IPS DF 19.7 (cell line): ENCODE measurements at regions not wholly inside any gene's neighbourhood (a gene's known extent, or its start where the extent isn't known, plus 50 kb on each side); places are given as distances from the start of the nearest gene placed in this dataset.
"Not testable (repeated sequence)": the region's sequence is repeated elsewhere in the genome, so short reads cannot be mapped to it uniquely, and the experiment has no call there.

Source experiments
- DNase-seq: peaks from one replicate; pipeline ENCODE4 v3.0.0-alpha.2; 2013; ENCODE audit warnings: low read depth, low spot score

DNA sequence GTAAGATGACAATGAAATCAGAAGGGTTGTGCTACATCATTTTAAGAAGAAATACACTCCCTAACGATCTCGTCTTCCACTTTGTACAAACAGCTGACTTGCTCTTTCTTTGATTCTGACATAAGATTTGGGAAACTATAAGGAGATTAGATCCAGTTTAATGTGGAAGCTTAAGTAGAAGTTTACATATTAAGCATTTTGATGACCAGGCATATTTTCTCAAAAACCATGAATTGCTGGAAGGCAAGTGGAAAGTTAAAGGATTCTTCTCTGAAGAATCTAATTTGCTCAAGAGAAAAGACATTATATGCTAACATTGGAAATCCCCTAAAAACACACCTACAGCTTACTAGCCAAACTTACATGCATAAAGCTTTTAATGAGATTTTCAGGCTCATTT, 531.9 kb upstream of the PTPRD start:
- DNase-seq, result no peak

DNA sequence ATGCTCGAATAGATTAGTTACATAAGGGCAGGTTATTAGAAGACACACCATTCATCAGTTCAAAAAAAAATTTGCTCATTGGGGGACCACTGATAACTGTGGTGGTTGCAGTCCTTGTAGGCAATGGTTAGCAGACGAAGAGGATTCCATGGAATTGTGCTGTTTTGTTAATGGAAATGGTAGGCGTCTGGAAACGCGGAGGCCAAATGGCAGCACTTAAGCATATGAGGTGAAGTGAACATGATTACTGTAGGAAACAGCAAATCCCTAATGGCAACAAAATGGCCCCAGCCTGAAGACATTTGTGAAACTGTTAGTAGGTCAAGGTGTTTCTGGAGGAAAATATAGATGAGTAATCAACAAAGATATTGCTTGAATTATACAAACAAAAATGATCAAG, 535.4 kb upstream of the PTPRD start:
- DNase-seq, result no peak

DNA sequence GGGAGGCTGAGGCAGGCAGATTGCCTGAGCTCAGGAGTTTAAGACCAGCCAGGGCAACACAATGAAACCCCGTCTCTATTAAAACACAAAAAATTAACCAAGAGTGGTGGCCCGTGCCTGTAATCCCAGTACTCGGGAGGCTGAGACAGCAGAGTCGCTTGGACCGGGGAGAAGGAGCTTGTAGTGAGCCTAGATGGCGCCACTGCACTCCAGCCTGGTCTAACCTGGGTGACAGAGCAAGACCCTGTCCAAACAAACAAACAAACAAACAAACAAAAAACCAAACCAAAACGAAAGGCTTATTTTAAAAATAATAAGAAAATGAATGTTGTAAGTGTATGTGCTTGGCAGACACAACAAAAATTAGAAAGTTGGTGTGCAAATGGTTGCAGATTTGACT, 536.3 kb upstream of the PTPRD start:
- DNase-seq, result peak; percentile 20

DNA sequence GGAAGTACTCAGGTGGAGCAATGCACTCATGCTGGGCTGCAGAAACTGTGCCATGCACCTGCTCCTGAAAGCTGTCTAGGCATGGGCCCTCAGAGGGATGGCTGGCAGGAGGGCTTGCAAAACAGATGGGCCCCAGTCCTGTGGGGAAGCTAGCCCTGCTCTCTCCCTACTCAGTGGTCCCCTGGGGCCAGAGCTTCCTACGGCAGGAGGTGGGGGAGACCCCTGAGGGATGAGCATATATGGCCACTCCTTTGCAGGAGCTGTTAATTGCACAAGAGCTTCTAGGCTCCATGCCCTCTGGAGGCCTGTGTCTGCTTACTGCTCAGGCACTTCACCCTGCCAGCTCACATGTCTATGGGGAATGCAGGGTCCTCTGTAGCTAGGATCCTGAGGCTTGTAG, 545.3 kb upstream of the PTPRD start:
- DNase-seq, result no peak

DNA sequence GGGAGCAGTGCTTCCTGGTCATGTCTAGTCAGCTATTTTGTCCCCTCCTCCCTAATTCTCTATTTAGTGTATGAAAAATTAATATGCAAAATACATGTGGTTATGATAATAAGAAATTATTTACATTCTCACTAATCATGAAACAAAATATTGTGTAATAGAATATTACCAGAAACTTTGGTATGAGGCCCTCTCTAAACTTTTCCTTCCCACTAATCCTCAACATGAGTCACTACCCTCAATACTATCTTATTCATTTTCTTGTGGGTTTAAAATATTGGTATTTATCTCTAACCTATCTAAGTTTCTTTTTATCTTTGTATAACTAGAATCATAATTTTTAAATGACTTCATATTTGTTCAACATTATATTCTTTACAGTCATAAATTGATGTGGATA, 545.9 kb upstream of the PTPRD start:
- no peak for DNase-seq

DNA sequence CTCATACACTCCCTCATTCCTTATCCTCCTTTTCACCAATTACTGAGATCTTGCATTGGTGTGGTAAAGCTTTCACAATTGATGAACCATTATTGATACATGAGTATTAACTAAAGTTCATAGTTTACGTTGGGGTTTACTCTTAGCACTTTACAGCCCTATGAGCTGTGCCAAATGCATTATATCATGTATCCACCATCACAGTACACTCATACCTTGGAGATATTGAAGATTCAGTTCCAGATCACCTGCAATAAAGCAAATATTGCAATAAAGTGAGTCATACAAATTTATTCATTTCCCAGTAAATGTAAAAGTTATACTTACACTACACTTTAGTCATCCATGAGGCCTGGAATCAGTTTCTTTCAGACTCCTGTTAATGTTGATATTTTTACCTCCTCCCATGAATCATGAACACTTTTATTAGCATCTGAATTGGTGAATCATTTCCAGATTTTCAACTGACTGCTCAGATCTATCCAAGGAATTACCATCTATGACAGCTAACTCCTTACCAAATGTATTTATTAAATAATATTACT, 546.6 kb upstream of the PTPRD start:
- no peak for DNase-seq

DNA sequence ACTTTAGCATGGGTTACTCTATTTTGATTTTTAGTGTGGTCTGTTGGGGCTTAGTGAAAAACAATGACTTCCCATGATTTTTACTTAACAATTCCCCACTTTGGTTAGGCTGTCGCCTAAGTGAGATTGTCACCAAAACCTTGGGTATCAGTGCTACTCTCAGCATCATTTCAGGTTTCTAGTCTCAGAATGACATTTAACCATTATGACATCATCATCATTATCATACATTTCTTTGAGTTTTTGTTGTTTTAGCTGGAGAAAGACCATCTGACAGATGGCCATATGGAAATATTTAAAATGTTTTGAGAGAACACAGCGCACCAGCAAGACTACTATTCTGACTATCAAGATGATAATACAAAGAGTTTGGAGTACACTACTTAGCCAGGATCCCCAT, 551.0 kb upstream of the PTPRD start:
- no peak for DNase-seq

DNA sequence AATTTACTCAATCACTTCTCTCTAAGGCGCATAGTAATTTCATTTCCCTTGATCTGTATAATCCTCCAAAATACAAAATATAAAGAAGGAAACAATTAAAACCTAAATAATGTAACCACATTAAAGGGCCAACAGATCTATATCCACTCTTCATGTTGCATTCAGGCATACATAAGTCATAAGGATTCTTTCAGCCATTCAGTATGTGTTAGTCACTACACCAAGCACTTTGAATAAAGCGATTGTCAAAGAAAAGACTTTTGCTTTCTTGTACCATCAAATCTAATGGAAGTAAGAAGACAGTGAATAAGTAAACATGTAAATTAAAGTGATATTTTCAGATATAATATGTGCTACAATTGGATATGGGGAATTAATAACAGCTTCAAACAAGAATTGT, 569.2 kb upstream of the PTPRD start:
- DNase-seq, result no peak

DNA sequence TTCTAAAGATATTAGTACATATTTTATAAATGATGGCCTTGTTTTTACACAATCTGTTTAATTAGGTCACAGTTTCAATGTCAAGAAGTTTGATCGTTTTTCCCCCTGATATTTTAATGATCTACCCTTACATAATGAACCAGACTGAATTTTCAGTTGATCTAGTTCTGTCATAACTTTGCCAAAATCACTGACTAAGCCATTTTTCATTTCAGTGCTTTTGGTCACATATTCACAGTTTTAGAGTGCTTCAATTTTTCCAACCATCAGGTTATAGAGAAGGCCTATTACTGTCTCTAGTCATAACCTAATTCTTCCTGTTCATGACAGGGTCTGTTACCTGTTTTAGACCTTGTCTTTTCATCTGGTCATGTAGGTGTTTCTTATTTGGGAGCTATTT, 577.9 kb upstream of the PTPRD start:
- DNase-seq, result no peak

DNA sequence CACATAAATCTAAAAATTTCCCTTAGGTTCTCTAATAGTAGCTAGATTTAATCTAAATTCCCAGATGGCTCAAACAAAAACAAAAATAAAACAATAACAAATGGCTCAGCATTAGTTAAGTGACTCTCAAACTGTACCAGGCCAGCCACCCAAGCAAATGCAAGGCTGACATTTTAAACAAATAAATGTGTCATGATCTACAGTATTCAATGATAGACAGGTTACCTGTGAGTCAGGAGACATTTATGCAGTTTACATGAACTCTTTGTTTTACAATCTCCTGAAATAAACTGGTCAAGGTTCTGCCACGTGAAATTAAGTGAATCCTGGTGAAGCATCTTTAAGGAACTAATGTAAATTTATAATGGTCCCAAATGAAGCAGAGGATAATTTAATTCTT, 580.2 kb upstream of the PTPRD start:
- no peak for DNase-seq

DNA sequence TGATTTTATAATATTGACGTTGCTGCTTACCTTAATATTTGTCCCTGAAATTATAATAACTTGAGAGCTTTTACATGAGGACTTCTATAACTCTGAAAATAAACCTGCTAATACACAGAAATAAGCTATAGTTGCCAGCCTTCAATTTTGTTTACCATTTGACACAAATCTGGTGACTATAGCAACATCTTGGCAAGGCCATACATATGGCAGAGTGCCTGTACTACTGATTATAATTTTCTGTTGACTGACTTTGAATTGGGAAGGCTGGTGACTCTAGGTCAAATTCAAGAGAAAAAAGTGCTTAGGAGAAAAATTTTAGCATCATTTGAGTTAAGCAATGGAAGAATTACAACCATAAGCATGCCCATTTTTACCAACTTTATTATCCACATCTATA, 581.4 kb upstream of the PTPRD start:
- DNase-seq, result no peak

DNA sequence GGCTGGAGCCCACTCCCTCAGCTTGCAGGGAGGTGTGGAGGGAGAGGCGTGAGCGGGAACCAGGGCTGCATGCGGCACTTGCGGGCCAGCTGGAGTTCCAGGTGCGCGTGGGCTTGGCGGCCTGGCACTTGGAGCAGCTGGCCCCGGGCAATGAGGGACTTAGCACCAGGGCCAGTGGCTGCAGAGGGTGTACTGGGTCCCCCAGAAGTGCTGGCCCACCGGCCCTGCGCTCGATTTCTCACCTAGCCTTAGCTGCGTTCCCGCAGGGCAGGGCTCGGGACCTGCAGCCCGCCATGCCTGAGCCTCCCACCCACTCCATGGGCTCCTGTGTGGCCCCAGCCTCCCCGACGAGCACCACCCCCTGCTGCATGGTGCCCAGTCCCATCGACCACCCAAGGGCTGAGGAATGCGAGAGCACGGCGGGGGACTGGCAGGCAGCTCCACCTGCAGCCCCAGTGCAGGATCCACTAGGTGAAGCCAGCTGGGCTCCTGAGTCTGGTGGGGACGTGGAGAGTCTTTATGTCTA, 584.1 kb upstream of the PTPRD start:
- not testable (repeated sequence) for DNase-seq

DNA sequence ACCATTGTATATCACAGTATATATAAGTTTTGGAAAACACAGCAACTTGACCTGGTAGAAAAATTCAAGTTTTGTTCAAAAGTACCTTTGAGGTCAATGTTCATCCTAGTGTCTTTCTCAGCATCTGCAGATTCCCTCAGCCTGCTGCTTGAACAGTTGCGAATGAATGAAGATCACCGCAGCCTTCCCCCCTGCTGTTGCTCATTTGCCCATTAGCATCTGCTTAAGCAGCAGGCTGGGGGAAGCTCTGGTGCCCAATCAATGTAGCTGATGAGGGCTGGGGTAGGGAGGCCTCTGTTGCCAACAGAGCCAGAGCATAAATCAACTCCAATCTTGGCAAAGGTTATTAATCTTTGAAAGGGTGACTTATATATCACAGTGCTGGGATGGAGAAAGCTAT, 586.5 kb upstream of the PTPRD start:
- peak; percentile 33 for DNase-seq

DNA sequence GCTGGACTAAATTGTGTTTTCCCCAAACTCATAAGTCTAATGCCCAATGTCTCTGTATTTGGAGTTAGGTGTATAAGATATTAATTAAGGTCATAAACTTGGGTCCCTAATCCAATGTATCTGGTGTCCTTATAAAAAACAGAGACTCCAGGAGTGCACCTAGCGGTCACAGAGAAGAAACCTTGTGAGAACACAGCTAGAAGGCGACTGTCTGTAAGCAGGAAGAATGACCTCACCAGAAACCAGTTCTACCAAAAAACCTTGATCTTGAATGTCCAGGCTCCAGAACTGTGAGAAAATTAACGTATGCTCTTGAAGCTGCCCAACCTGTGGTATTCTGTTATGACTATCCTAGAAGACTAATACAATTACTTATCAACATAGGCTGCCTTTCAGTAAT, 591.7 kb upstream of the PTPRD start:
- no peak for DNase-seq

DNA sequence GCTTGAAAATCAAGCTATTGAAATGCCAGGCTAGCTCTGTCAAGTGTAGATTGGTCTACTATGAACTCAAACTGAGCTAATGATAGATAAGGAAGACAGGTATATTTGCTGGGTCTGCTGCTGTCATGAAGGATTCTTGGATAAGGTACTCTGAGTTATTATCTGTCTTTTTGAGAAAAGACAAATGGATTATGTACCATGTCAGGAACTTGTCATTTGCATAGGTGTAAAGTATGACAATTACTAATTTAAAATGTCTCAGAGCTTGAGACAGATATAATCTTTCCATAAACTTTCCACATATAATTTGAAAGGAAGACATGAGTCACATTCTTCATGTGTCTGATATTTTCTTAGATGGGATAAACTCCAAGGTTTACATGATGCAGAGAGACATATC, 594.1 kb upstream of the PTPRD start:
- DNase-seq, result no peak

DNA sequence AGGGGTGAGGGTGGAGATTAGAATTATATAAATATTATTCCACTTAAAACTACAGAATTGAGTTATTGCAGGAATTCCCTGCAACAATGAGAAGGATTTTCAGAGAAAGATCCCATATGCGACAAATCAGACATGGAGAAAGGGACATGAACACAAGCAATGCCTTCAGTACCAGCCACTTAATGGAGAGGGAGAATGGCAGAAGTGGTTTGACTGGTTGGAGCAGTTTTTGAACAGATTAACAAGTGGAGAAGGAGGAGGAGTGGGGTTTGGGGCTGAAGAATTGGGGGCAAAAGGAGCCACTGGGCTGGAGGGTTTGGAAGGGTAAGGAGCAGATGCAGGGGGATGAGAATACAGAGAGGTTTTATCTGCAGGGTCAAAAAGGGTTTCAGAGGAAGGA, 620.9 kb upstream of the PTPRD start:
- no peak for DNase-seq

DNA sequence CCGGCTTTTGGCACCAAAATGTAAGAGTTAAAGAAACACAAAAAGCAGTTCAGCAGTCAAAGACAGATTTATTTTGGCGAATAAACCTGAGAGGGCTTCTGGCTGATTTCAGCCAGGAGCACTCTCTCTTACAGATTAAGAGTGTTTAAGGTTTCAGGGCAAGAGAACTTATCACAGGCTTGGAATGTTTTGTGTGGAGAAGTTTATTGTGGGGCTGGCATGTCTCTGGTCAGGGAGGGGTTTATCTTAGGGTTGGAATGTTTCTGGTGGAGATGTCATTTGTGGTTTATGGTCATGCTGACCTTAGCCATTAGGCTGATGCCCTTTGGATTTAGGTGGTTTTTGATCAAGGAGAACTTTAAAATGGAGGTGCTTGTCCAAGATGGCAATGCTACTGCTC, 622.3 kb upstream of the PTPRD start:
- DNase-seq, result no peak

DNA sequence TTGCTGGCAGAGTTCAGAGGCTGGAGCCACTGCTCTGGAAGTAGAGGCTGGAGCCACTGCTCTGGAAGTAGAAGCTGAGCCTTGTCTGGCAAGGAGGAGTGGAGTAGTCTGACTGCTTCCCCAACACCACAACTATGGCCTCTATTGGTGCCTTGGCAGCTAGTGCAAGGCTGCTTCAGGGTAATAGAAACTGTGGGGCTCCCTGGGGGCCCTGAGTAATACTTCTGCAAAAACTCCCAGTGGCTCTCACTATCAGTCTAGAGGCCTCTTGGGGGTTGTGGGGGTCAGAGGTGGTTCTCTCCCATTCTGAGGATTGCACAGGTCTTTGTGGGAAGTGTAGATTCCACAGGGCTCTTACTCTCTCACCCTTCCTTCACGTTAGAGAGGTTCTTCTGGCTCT, 629.0 kb upstream of the PTPRD start:
- no peak for DNase-seq

DNA sequence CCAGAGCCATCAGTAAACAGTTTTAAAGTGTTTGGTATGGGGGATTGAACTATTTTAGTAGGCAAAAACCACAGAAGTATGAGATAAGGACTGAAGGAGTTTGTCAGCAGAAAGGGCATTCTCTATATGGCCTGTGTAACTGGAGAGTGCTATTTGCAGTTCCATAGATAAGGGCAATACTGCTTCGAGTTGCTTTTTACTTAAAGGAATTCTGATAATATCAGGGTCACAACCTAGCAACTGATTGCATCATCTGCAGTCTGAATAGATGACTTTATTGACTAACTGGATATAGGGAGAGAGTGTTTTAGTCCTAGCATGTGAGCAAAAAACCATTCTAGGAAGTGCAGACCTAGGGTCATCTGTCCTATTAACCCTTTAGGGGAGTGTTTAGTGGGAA, 645.2 kb upstream of the PTPRD start:
- DNase-seq, result no peak

DNA sequence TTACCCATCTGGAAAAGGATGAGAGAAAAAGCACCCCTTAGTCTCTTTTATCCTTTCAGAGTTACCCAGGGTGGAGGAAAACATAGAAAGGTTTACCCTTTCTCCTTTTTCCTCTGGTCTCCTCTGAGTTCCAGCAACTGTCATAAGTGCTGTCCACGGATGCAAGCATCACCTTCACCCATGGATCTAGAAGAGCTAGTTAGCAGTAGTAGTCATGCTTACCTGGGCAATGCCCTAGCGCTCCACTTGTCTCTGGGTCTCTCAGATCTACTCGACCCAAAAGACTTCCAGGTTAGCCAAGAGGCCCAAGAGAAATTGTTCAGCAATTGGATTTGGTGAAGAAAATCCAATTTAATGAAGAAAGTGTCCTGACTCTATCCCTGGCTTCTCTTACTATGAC, 656.2 kb upstream of the PTPRD start:
- DNase-seq, result peak; percentile 3

DNA sequence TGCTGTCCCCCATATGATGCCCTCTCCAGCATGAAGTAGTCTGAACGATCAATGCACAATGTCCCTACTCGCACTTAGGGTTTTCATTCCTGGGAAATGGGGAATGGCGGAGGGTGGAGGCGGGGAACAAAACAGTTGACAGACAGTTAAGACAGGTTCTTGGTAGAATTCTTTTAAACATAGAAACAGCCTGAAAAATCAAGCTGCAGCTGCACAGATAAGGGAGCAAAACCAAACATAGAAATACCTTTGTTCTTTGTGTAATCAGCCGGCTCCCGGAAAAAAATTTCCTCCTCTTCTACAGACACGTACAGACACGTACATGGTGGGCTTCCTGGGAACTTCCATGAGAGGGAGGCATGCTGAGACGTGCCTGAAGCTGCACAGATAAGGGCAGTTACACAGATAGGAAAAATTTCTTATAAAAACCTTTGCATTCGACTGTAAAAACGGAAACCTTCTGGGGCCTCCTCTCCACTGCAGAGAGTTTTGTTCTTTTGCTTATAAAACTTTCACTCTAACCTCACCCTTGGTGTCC, 662.4 kb upstream of the PTPRD start:
- DNase-seq, result no peak

DNA sequence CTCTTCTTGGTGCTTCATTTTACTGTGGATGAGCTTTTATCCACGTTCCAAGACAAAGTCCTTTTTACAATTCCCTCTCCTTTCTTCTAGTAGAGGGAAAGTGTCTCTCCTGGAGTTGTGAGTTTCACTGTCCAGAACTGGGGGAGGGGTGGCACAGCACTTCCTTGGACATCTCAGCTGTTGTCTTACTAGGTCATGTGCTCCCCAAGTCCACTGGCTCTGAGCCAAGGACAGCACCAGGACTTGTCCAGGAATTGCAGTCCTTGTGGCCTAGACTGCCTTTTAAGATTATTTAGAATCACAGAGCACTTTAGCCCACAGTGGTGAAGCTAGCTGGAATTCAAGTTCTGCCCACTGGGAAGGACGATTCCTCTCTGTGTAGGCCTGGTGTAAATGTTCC, 700.2 kb upstream of the PTPRD start:
- no peak for DNase-seq

DNA sequence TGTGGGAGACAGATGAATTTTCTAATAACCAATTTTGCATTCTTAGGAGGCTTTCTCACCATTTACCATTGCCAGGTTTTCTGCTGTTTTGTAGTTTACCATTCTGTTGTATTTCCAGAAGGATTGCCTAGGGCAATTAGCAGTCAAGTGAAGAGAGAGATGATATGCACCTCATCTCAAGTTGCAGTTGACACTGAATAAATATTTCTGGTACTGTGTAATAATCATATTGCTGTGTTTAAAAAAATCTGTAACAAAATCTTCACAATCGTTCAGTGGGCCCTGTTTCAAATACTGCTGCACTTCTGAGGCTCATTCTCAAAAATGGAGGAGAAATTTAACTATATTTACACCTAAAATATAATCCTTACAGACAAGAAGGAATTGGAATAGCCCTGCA, 706.1 kb upstream of the PTPRD start:
- DNase-seq, result no peak

DNA sequence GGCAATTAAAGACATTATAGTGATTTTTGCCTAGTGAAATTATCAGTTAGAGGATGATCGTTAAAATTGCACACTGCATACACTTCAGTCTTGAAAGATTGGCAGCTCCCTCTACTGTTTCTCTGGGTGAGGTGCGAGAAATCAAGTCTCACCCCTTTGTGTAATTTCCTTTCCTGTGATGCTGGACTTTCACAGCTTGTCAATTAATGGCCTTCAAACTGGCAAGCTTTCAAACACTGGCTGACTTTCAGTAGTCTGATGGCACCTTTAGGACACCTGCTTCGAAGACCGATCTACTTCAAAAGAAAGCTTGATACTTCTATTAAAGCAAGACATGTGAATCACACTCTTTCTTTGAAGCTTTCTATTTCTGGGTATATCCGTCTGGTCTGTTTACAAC, 706.7 kb upstream of the PTPRD start:
- DNase-seq, result peak; percentile 9
